ENCODE measurements at regions not wholly inside any gene's neighbourhood (a gene's known extent, or its start where the extent isn't known, plus 50 kb on each side); places are given as distances from the start of the nearest gene placed in this dataset.

DNA sequence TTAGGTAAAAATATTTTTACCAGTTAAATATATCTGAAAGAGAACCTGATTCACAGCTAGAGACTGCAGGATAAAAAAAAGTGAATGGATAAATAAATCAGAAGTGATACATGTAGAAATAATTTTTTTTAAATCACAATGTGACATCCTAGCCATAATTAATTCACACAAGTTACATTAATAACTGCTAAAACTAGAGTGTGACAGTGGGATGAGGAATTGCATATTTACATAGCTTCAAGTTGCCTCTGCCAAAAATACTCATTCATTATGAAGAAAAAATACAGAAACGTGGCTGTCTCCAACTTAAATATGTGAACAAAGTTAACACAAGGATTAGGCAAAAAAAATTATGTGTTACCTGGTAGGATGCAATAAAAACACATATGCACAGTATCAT is 473.5 kb upstream of the SEMA3A start:
- no peaks in the 10 kb centered on the region for H3K4me1 ChIP-seq (ENCODE audit: insufficient read depth)
- H3K36me3 ChIP-seq, result no peaks in the 10 kb centered on the region
- no peak for TF ChIP-seq EP300 (IDR thresholded peaks at IDR 0.05)
- no peak for TF ChIP-seq POLR2A (IDR thresholded peaks at IDR 0.05)
- TF ChIP-seq, protein P1, sequence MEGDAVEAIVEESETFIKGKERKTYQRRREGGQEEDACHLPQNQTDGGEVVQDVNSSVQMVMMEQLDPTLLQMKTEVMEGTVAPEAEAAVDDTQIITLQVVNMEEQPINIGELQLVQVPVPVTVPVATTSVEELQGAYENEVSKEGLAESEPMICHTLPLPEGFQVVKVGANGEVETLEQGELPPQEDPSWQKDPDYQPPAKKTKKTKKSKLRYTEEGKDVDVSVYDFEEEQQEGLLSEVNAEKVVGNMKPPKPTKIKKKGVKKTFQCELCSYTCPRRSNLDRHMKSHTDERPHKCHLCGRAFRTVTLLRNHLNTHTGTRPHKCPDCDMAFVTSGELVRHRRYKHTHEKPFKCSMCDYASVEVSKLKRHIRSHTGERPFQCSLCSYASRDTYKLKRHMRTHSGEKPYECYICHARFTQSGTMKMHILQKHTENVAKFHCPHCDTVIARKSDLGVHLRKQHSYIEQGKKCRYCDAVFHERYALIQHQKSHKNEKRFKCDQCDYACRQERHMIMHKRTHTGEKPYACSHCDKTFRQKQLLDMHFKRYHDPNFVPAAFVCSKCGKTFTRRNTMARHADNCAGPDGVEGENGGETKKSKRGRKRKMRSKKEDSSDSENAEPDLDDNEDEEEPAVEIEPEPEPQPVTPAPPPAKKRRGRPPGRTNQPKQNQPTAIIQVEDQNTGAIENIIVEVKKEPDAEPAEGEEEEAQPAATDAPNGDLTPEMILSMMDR (IDR thresholded peaks at IDR 0.05), result no peak
- intact Hi-C loops (cut with DNase I), result no loop called here
- DNase-seq, result no peak
- 3 to 9% (median 5%) methylated on average over 1 of the region's 1 CpG for WGBS, 3 donors
- no peaks in the 10 kb centered on the region for H3K27me3 ChIP-seq
- no peak overlapping the region for H3K4me3 ChIP-seq
- no peaks in the 10 kb centered on the region for H3K9me3 ChIP-seq
- no peak overlapping the region for H3K27ac ChIP-seq

DNA sequence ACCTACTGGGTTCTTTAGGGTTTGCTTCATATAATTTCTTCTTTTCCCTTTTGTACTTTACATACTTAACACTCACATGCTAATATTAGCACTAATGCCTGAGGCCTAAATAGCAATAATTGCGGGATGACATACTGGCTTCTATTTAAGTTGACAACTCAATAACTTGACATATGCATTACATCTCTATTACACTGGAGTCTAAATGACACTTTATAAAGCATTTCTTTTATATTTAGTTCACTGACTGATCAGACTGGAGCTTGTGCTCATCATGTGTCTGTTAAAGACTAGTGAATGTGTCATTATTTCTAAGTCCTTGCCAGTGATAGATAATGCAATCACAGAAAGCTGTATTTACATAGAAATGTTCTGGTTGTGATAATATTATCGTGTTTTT is 472.1 kb upstream of the SEMA3A start:
- Histone ChIP-seq H3K27ac (no peak overlapping the region), H3K9me3 (no peaks in the 10 kb centered on the region), H3K4me1 (ENCODE audit: insufficient read depth) (no peaks in the 10 kb centered on the region), H3K27me3 (no peaks in the 10 kb centered on the region), H3K36me3 (no peaks in the 10 kb centered on the region), H3K4me3 (no peak overlapping the region)
- no peak for TF ChIP-seq POLR2A (IDR thresholded peaks at IDR 0.05)
- no peak for TF ChIP-seq EP300 (IDR thresholded peaks at IDR 0.05)
- TF ChIP-seq, protein P1 (IDR thresholded peaks at IDR 0.05), result no peak
- DNase-seq, result no peak
- intact Hi-C loops (cut with DNase I), result no loop called here
- WGBS, 3 donors, result 66 to 80% (median 72%) methylated on average over 2 of the region's 2 CpGs

DNA sequence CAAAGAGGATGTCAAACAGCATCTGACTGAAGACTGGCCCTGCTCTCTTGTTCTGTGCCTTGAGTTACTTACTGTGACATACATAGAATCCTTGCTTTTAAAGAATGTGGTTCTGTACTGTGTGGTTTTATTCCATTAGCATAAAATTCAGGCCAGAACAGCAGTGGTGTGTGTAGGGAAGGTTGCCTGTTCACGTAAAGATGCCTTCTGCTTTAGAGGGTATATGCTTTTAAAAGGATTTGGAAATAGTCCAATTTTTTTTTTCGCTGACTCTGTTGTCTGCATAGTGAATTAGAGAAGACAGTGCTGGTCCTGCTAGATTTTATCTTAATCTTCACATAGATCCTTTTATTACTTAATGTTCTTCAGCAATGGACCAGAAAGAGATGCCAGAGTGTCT is 470.8 kb upstream of the SEMA3A start:
- Histone ChIP-seq H3K4me3 (no peak overlapping the region), H3K27ac (no peak overlapping the region), H3K9me3 (no peaks in the 10 kb centered on the region), H3K4me1 (ENCODE audit: insufficient read depth) (no peaks in the 10 kb centered on the region), H3K27me3 (no peaks in the 10 kb centered on the region), H3K36me3 (no peaks in the 10 kb centered on the region)
- intact Hi-C loops (cut with DNase I), result no loop called here
- no peak for DNase-seq
- TF ChIP-seq POLR2A (IDR thresholded peaks at IDR 0.05), result no peak
- TF ChIP-seq, protein P1 (IDR thresholded peaks at IDR 0.05), result no peak
- no peak for TF ChIP-seq EP300 (IDR thresholded peaks at IDR 0.05)
- 91 to 99% (median 97%) methylated on average over 2 of the region's 2 CpGs for WGBS, 3 donors

DNA sequence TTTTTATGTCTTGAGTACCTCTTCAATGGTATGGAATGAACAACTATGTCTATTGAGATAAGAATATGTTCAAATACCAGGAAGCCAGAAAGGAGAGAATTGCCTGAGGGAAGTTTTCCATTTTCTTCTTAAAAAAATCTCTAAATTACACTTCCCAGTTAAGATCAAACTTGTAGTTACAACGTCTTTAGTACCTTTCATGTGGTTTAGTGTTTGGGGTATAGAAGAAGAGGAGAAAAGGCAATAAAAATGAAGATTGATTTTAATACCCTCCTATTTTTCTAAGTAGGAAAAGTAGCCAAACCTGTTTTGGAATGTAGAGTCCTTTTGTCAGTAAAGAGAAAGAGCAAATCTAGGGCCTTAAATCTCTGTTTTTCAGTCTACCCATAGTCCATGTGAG is 470.0 kb upstream of the SEMA3A start:
- Histone ChIP-seq H3K9me3 (no peaks in the 10 kb centered on the region), H3K27me3 (no peaks in the 10 kb centered on the region), H3K4me3 (no peak overlapping the region), H3K27ac (no peak overlapping the region), H3K4me1 (ENCODE audit: insufficient read depth) (no peaks in the 10 kb centered on the region), H3K36me3 (no peaks in the 10 kb centered on the region)
- TF ChIP-seq EP300 (IDR thresholded peaks at IDR 0.05) (no peak), POLR2A (IDR thresholded peaks at IDR 0.05) (no peak)
- TF ChIP-seq, protein P1 (IDR thresholded peaks at IDR 0.05), result no peak
- intact Hi-C loops (cut with DNase I), result no loop called here
- DNase-seq, result no peak
- 69 to 86% (median 80%) methylated on average over 1 of the region's 1 CpG for WGBS, 3 donors

DNA sequence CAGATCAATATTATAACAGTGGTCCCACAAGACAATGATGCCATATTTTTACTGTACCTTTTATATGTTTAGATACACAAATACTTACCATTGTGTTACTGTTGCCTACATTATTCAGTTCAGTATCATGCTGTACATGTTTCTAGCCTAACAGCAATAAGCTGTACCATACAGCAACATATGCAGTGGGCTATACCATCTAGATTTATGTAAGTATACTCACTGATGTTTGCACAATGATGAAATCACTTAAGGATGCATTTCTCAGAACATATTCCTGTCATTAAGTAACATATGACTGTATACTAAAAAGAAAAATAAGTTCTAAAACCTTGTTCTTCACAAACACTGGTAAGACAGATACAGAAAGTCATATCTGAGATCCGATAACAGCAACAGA is 468.6 kb upstream of the SEMA3A start:
- Histone ChIP-seq H3K36me3 (no peaks in the 10 kb centered on the region), H3K4me1 (ENCODE audit: insufficient read depth) (no peaks in the 10 kb centered on the region), H3K27me3 (no peaks in the 10 kb centered on the region), H3K27ac (no peak overlapping the region), H3K4me3 (no peak overlapping the region), H3K9me3 (no peaks in the 10 kb centered on the region)
- WGBS, 3 donors, result 22 to 40% (median 31%) methylated on average over 1 of the region's 1 CpG
- DNase-seq, result no peak
- intact Hi-C loops (cut with DNase I), result no loop called here
- TF ChIP-seq POLR2A (IDR thresholded peaks at IDR 0.05), result no peak
- TF ChIP-seq, protein P1 (IDR thresholded peaks at IDR 0.05), result no peak
- no peak for TF ChIP-seq EP300 (IDR thresholded peaks at IDR 0.05)

Data from ovary (tissue), 7 donors.